Testis (tissue), 2 donors: ENCODE measurements at regions not wholly inside any gene's neighbourhood (a gene's known extent, or its start where the extent isn't known, plus 50 kb on each side); places are given as distances from the start of the nearest gene placed in this dataset.

Source experiments
- POLR2A ChIP-seq: fragments of 450-650 bp; IDR thresholded peaks from one replicate; pipeline ENCODE4 v1.6.1; 2017; ENCODE audit warnings: antibody characterized with exemption, mild to moderate bottlenecking, moderate library complexity
- TF ChIP-seq, protein P1 (sequence below), 3 experiments: fragments of 450-650 bp in 2 of 3; fragments of 200-600 bp in 1 of 3; sonication (generic) in 1 of 3; IDR thresholded peaks; one replicate each; pipeline ENCODE4 v1.5.1; 2016 to 2019; ENCODE audit warnings: antibody characterized with exemption in 3 of 3, mild to moderate bottlenecking in 2 of 3, moderate library complexity in 1 of 3

DNA sequence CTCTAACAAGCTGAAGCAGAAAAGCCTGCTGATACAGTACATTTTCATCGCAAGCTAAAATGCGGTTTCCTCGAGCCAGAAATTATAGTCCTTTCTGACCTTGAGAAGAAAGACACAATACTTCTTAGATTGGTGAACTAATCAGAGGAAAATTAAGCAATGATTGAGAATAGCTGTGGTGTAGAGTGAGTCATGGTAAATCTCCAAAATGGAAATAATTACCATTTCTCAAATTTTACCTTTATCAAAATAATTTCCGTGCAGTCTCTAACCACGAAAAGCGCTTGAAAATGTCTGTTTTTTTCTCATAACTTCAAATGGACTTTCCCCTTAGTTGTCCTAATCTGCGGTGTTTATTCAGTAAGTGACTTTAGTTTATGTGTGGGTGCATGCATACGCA lies 190.2 kb downstream of the CPE start:
- TF ChIP-seq, protein P1, sequence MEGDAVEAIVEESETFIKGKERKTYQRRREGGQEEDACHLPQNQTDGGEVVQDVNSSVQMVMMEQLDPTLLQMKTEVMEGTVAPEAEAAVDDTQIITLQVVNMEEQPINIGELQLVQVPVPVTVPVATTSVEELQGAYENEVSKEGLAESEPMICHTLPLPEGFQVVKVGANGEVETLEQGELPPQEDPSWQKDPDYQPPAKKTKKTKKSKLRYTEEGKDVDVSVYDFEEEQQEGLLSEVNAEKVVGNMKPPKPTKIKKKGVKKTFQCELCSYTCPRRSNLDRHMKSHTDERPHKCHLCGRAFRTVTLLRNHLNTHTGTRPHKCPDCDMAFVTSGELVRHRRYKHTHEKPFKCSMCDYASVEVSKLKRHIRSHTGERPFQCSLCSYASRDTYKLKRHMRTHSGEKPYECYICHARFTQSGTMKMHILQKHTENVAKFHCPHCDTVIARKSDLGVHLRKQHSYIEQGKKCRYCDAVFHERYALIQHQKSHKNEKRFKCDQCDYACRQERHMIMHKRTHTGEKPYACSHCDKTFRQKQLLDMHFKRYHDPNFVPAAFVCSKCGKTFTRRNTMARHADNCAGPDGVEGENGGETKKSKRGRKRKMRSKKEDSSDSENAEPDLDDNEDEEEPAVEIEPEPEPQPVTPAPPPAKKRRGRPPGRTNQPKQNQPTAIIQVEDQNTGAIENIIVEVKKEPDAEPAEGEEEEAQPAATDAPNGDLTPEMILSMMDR (IDR thresholded peaks at IDR 0.05) = no peak
- TF ChIP-seq POLR2A = no peak
